ENCODE measurements at regions not wholly inside any gene's neighbourhood (a gene's known extent, or its start where the extent isn't known, plus 50 kb on each side); places are given as distances from the start of the nearest gene placed in this dataset.

DNA sequence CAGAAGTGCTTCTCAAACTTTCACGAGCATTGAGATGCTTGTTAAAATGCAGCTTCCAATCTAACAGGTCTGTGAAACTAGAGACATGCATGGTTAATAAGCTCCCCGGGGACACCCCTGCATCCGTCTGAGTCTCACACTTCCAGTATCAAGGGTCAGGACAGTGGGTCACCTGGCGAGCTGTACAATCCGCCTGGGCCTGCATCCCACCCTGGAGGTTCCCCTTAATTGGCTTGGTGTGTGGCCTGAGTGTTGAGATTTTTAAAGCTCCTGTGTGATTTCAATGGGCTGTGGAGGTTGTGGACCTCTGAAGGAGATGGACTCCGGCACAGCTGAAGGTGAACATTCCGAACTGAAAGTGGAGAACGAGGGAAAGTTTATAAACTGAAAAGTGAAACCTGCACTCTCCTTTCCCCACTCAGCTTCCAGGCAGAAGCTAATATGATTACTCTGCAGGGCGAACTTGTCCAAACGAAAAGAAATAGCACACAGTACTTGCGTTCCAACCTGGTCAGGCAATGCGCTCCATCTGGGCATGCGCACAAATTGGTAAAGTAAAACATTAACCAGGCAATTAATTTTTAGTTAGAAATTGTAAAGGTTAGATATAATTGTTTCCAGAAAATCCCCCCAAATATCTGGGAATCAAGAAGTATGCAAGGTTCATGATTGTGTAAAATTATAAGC is 191.7 kb upstream of the ALKAL2 start:
- peaks cover 0 to 3% of the 10 kb centered on the region in 2 donors for H3K4me1 Mint-ChIP-seq (ENCODE audit: low read depth in 2 of 2)
- no peaks in the 10 kb centered on the region for H3K36me3 Mint-ChIP-seq (ENCODE audit: insufficient read depth)
- H3K9me3 Mint-ChIP-seq = no peaks in the 10 kb centered on the region
- ATAC-seq (replicated peaks) (no peak), DNase-seq (no peak)
- no peak overlapping the region for H3K27ac Mint-ChIP-seq
- no peak overlapping the region for H3K4me3 Mint-ChIP-seq
- H3K27me3 Mint-ChIP-seq = peaks cover 22 to 54% of the 10 kb centered on the region in 2 donors

- no peak overlapping the region for H3K27ac Mint-ChIP-seq
- peaks cover 0 to 6% of the 10 kb centered on the region in 2 donors for H3K4me1 Mint-ChIP-seq (ENCODE audit: low read depth in 2 of 2)
- H3K27me3 Mint-ChIP-seq = peaks cover 16 to 48% of the 10 kb centered on the region in 2 donors
- no peaks in the 10 kb centered on the region for H3K9me3 Mint-ChIP-seq
- DNase-seq (no peak), ATAC-seq (replicated peaks) (no peak)
- no peak overlapping the region for H3K4me3 Mint-ChIP-seq
- no peaks in the 10 kb centered on the region for H3K36me3 Mint-ChIP-seq (ENCODE audit: insufficient read depth)
Measured at GRCh38 chr2:479031-479430, 191.1 kb upstream of the ALKAL2 start.

- Mint-ChIP-seq H3K27me3 (peaks cover 25 to 49% of the 10 kb centered on the region in 2 donors), H3K27ac (no peak overlapping the region), H3K36me3 (ENCODE audit: insufficient read depth) (peaks cover 4% of the 10 kb centered on the region), H3K4me1 (ENCODE audit: low read depth in 2 of 2) (peaks cover 4 to 9% of the 10 kb centered on the region in 2 donors), H3K9me3 (peaks cover 0 to 3% of the 10 kb centered on the region in 2 donors), H3K4me3 (no peak overlapping the region)
- ATAC-seq (replicated peaks) (no peak), DNase-seq (no peak)
Measured at GRCh38 chr2:471560-471959, 183.7 kb upstream of the ALKAL2 start.

DNA sequence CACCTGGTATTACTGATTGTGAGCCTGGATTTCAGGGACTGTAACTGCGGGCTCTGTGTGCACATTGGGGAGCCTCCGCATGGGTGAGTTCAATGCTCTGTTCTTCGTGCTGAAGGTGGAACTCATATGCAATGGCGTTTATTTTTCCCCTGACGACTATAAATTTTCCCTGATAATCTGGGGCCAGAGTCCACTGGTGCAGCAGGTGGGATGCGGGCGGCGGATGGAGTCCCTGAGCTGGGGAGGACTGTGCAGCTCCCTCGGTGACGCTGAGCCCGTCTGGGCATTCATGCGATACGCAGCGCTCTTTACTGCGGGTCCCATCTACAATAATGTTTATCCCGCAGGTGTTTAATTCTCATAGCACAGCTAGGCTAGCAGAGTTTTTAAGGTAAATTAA is 181.6 kb upstream of the ALKAL2 start:
- Mint-ChIP-seq H3K27me3 (peaks cover 28 to 54% of the 10 kb centered on the region in 2 donors), H3K9me3 (peaks cover 0 to 3% of the 10 kb centered on the region in 2 donors), H3K27ac (no peak overlapping the region), H3K4me3 (no peak overlapping the region), H3K36me3 (ENCODE audit: insufficient read depth) (peaks cover 4% of the 10 kb centered on the region), H3K4me1 (ENCODE audit: low read depth in 2 of 2) (peaks cover 4 to 9% of the 10 kb centered on the region in 2 donors)
- ATAC-seq (replicated peaks) (no peak), DNase-seq (no peak)

DNA sequence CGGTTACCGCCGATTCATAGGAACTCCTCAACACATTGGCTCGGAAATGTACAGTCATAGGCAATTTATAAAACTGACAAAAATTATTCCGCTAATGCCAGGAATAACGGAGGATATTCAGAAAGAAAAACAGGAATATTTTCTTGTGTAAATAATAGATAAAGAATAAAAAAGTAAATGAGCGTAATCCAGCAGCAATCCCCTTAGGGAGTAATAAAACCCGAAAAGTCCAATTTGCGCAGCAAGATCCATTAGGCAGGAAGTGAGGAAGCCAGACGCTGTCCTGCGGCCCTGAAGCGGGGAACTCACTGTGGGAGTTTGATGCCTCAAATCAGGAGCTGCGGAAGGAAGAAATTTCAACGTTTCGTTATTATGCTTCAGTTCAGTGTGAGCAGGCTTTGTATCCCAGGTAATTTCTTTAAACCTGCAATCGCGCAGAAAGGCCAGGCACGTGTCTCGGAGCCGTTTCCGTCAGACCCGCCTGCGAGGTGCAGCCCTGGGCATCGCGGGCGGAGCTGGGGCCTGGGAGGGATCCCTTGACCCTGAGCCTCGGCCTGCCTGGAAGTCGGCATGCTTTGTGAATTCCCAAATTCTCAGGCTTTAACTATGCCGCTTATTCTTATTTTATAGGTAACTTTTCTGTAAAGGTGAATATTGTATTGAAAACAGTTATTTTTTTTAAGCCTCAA is 180.9 kb upstream of the ALKAL2 start:
- H3K4me3 Mint-ChIP-seq = peak overlapping the region in 1 of 2 donors; percentile 4
- peaks cover 4 to 6% of the 10 kb centered on the region in 2 donors for H3K4me1 Mint-ChIP-seq (ENCODE audit: low read depth in 2 of 2)
- H3K36me3 Mint-ChIP-seq (ENCODE audit: insufficient read depth) = peaks cover 4% of the 10 kb centered on the region
- no peak for ATAC-seq (replicated peaks)
- peaks cover 0 to 3% of the 10 kb centered on the region in 2 donors for H3K9me3 Mint-ChIP-seq
- H3K27me3 Mint-ChIP-seq = peaks cover 33 to 57% of the 10 kb centered on the region in 2 donors
- H3K27ac Mint-ChIP-seq = no peak overlapping the region
- no peak for DNase-seq

DNA sequence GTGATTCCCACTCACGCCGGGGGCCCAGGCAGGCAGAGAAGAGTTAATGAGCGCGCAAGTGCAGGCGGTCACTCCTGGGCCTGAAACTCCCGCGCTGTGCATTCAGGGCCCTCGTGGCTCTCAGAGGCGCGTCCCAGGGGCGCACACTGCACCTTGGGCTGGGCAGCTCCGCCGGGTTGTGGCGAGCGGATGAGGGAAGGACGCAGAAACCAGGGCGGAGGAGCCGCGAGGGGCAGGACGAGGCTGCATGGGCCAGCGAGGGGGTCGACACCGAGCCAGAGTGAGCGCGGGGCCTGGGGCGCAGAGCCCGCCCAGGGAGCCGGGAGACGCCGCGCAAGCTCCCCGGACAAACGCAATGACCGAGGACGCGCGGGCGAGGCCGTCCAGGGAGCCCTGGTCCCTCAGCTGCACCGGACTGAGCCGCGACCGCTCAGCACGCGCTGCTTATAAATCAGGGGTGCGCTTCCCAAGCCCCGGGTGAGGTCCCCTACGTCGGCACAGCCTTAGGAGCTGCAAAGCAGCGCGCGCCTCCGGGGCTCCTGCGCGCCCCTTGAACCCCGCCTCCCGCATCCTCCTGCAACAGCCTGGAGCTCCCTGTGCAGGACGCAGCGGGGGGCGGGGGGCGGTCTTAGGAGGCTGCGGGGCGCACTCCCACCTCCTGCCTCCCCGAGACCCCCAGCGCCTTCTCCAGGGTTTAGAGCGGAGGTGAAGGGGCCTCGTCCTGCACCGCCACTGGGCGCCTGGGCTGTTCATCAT is 180.2 kb upstream of the ALKAL2 start:
- Mint-ChIP-seq H3K27ac (peak overlapping the region in 1 of 2 donors; percentile 55), H3K9me3 (no peaks in the 10 kb centered on the region), H3K4me3 (peak overlapping the region; percentile 41 to 70), H3K27me3 (peaks cover 33 to 57% of the 10 kb centered on the region in 2 donors), H3K4me1 (ENCODE audit: low read depth in 2 of 2) (peaks cover 4 to 6% of the 10 kb centered on the region in 2 donors), H3K36me3 (ENCODE audit: insufficient read depth) (peaks cover 4% of the 10 kb centered on the region)
- ATAC-seq (replicated peaks) (no peak), DNase-seq (no peak)

GRCh38 chr2:467543-467891 is 179.6 kb upstream of the ALKAL2 start:
- DNase-seq (no peak), ATAC-seq (replicated peaks) (no peak)
- Mint-ChIP-seq H3K27me3 (peaks cover 33 to 57% of the 10 kb centered on the region in 2 donors), H3K4me3 (peak overlapping the region; percentile 41 to 70), H3K27ac (peak overlapping the region in 1 of 2 donors; percentile 55), H3K4me1 (ENCODE audit: low read depth in 2 of 2) (peaks cover 4 to 6% of the 10 kb centered on the region in 2 donors), H3K9me3 (no peaks in the 10 kb centered on the region), H3K36me3 (ENCODE audit: insufficient read depth) (peaks cover 4% of the 10 kb centered on the region)

GRCh38 chr2:467101-467500 is 179.2 kb upstream of the ALKAL2 start:
- ATAC-seq (replicated peaks) (no peak), DNase-seq (no peak)
- Mint-ChIP-seq H3K27ac (peak overlapping the region in 1 of 2 donors; percentile 55), H3K36me3 (ENCODE audit: insufficient read depth) (peaks cover 4% of the 10 kb centered on the region), H3K4me1 (ENCODE audit: low read depth in 2 of 2) (peaks cover 4 to 8% of the 10 kb centered on the region in 2 donors), H3K27me3 (peaks cover 33 to 57% of the 10 kb centered on the region in 2 donors), H3K4me3 (no peak overlapping the region), H3K9me3 (no peaks in the 10 kb centered on the region)

- Mint-ChIP-seq H3K27ac (no peak overlapping the region), H3K9me3 (no peaks in the 10 kb centered on the region), H3K4me3 (no peak overlapping the region), H3K4me1 (ENCODE audit: low read depth in 2 of 2) (peaks cover 21 to 26% of the 10 kb centered on the region in 2 donors), H3K27me3 (peaks cover 33 to 70% of the 10 kb centered on the region in 2 donors), H3K36me3 (ENCODE audit: insufficient read depth) (peaks cover 7% of the 10 kb centered on the region)
- no peak for DNase-seq
- ATAC-seq (replicated peaks) = no peak
Measured at GRCh38 chr2:464562-465309, 176.8 kb upstream of the ALKAL2 start.

DNA sequence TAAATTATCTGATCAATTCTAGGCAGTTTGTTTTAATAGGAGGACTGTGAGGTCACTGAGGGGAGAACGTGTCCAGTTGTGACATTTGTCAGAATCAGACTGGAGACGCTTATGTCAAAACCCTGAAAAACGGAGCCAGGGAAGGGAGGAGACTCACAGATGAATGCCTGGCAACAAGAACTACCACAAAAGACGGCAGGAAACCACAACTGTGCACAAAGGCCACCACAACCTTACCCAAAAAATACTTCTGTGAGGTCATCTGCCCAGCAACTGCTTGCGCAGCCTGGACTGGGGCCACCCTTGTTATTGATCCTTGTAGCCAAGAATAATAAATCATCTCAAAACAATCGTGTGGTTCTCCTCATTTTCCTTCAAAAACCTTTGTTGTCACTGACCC is 173.0 kb upstream of the ALKAL2 start:
- peaks cover 12 to 40% of the 10 kb centered on the region in 2 donors for H3K27me3 Mint-ChIP-seq
- DNase-seq (peak; percentile 55 to 60 (median 56)), ATAC-seq (replicated peaks) (peak; percentile 96)
- H3K27ac Mint-ChIP-seq = peak overlapping the region; percentile 79 to 83
- H3K4me3 Mint-ChIP-seq = peak overlapping the region; percentile 64 to 71
- peaks cover 3% of the 10 kb centered on the region for H3K36me3 Mint-ChIP-seq (ENCODE audit: insufficient read depth)
- H3K4me1 Mint-ChIP-seq (ENCODE audit: low read depth in 2 of 2) = peaks cover 31 to 32% of the 10 kb centered on the region in 2 donors
- H3K9me3 Mint-ChIP-seq = no peaks in the 10 kb centered on the region

GRCh38 chr2:459931-460330 is 172.0 kb upstream of the ALKAL2 start:
- Mint-ChIP-seq H3K27ac (no peak overlapping the region), H3K36me3 (ENCODE audit: insufficient read depth) (peaks cover 3% of the 10 kb centered on the region), H3K27me3 (peaks cover 6 to 32% of the 10 kb centered on the region in 2 donors), H3K4me1 (ENCODE audit: low read depth in 2 of 2) (peaks cover 36 to 40% of the 10 kb centered on the region in 2 donors), H3K4me3 (peak overlapping the region in 1 of 2 donors; percentile 71), H3K9me3 (no peaks in the 10 kb centered on the region)
- ATAC-seq (replicated peaks) = no peak
- no peak for DNase-seq

- no peak overlapping the region for H3K4me3 Mint-ChIP-seq
- ATAC-seq (replicated peaks) (no peak), DNase-seq (no peak)
- H3K27me3 Mint-ChIP-seq = peaks cover 0 to 24% of the 10 kb centered on the region in 2 donors
- H3K36me3 Mint-ChIP-seq (ENCODE audit: insufficient read depth) = peaks cover 3% of the 10 kb centered on the region
- H3K9me3 Mint-ChIP-seq = no peaks in the 10 kb centered on the region
- peaks cover 38 to 47% of the 10 kb centered on the region in 2 donors for H3K4me1 Mint-ChIP-seq (ENCODE audit: low read depth in 2 of 2)
- no peak overlapping the region for H3K27ac Mint-ChIP-seq
Measured at GRCh38 chr2:458425-458815, 170.5 kb upstream of the ALKAL2 start.

All from effector memory CD8-positive, alpha-beta T cell (primary cell).